ENCODE measurements at regions not wholly inside any gene's neighbourhood (a gene's known extent, or its start where the extent isn't known, plus 50 kb on each side); places are given as distances from the start of the nearest gene placed in this dataset.

GRCh38 chr13:108549934-108550333 is 79.5 kb upstream of the MYO16 start:
- DNase-seq (no peak), ATAC-seq (no peak)
- 57 to 75% (median 73%) methylated on average over 5 of the region's 5 CpGs for WGBS, 4 donors
- no peaks in the 10 kb centered on the region for H3K36me3 ChIP-seq
- H3K4me1 ChIP-seq = no peaks in the 10 kb centered on the region
- TF ChIP-seq POLR2A (IDR thresholded peaks at IDR 0.05) = no peak
- TF ChIP-seq, protein P1, sequence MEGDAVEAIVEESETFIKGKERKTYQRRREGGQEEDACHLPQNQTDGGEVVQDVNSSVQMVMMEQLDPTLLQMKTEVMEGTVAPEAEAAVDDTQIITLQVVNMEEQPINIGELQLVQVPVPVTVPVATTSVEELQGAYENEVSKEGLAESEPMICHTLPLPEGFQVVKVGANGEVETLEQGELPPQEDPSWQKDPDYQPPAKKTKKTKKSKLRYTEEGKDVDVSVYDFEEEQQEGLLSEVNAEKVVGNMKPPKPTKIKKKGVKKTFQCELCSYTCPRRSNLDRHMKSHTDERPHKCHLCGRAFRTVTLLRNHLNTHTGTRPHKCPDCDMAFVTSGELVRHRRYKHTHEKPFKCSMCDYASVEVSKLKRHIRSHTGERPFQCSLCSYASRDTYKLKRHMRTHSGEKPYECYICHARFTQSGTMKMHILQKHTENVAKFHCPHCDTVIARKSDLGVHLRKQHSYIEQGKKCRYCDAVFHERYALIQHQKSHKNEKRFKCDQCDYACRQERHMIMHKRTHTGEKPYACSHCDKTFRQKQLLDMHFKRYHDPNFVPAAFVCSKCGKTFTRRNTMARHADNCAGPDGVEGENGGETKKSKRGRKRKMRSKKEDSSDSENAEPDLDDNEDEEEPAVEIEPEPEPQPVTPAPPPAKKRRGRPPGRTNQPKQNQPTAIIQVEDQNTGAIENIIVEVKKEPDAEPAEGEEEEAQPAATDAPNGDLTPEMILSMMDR (IDR thresholded peaks at IDR 0.05) = no peak
- H3K27me3 ChIP-seq = no peaks in the 10 kb centered on the region
- H3K9me3 ChIP-seq = peaks cover 0 to 4% (median 0%) of the 10 kb centered on the region in 12 donors
- H3K4me3 ChIP-seq = no peak overlapping the region
- H3K27ac ChIP-seq = no peak overlapping the region
- intact Hi-C loops (cut with DNase I) = no loop called here

- no peak for TF ChIP-seq POLR2A (IDR thresholded peaks at IDR 0.05)
- TF ChIP-seq, protein P1 (IDR thresholded peaks at IDR 0.05) = no peak
- Histone ChIP-seq H3K27ac (no peak overlapping the region), H3K4me3 (no peak overlapping the region)
Observed at GRCh38 chr13:108551674-108552073, 77.7 kb upstream of the MYO16 start.

GRCh38 chr13:108558489-108558888 is 70.9 kb upstream of the MYO16 start:
- WGBS, 4 donors = 60 to 66% (median 63%) methylated on average over 4 of the region's 4 CpGs
- no peaks in the 10 kb centered on the region for H3K4me1 ChIP-seq

More at GRCh38 chr13:108551674-108552073, 77.7 kb upstream of the MYO16 start:
- WGBS, 4 donors = 65 to 71% (median 67%) methylated on average over 2 of the region's 2 CpGs
- Histone ChIP-seq H3K4me1 (no peaks in the 10 kb centered on the region), H3K9me3 (peaks cover 0 to 3% (median 0%) of the 10 kb centered on the region in 12 donors), H3K36me3 (no peaks in the 10 kb centered on the region), H3K27me3 (no peaks in the 10 kb centered on the region)
- ATAC-seq (no peak), DNase-seq (no peak)
- intact Hi-C loops (cut with DNase I) = no loop called here

DNA sequence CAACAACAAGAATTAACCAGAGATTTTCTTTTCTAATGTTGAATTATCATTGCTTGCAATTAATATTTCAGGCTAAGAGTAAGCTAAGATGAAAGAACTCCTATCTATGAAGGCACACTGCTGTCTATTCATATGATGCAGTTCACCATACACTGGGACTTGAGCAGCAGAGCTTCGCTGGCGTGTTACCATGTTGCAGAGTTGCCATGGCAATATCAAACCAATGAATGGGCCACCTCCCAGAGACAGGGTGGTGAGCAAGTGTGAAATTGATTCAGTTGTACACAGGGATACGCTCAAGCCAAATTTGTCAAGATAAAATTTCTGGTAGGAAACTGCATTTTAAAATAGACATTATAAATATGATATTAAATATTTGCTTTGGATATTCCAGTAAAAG is 69.3 kb upstream of the MYO16 start:
- no peak for ATAC-seq
- H3K9me3 ChIP-seq = peaks cover 0 to 4% (median 0%) of the 10 kb centered on the region in 12 donors
- H3K4me3 ChIP-seq = no peak overlapping the region
- H3K36me3 ChIP-seq = no peaks in the 10 kb centered on the region
- TF ChIP-seq, protein P1 (IDR thresholded peaks at IDR 0.05) = no peak
- no peak for TF ChIP-seq POLR2A (IDR thresholded peaks at IDR 0.05)
- intact Hi-C loops (cut with DNase I) = no loop called here
- DNase-seq = no peak
- 69 to 79% (median 70%) methylated on average over 3 of the region's 3 CpGs for WGBS, 4 donors
- no peaks in the 10 kb centered on the region for H3K4me1 ChIP-seq
- H3K27ac ChIP-seq = no peak overlapping the region
- no peaks in the 10 kb centered on the region for H3K27me3 ChIP-seq

More at GRCh38 chr13:108558489-108558888, 70.9 kb upstream of the MYO16 start:
- Histone ChIP-seq H3K27ac (no peak overlapping the region), H3K9me3 (no peaks in the 10 kb centered on the region), H3K36me3 (no peaks in the 10 kb centered on the region), H3K4me3 (no peak overlapping the region), H3K27me3 (no peaks in the 10 kb centered on the region)
- DNase-seq (no peak), ATAC-seq (no peak)
- intact Hi-C loops (cut with DNase I) = no loop called here
- TF ChIP-seq, protein P1 (IDR thresholded peaks at IDR 0.05) = no peak

All from heart left ventricle (tissue), 16 donors.